HEK293 (cell line): ENCODE measurements at regions not wholly inside any gene's neighbourhood (a gene's known extent, or its start where the extent isn't known, plus 50 kb on each side); places are given as distances from the start of the nearest gene placed in this dataset.

Experiments used
- CTCF ChIP-seq: fragments of 450-650 bp; formaldehyde crosslinking; IDR thresholded peaks from 2 replicates; pipeline ENCODE4 v1.5.1; 2016; ENCODE audit warnings: missing biosample characterization, missing genetic modification characterization
- KLF10 ChIP-seq: fragments of 450-650 bp; IDR thresholded peaks from 2 replicates; pipeline ENCODE4 v1.5.1; 2018; ENCODE audit warnings: missing biosample characterization, mild to moderate bottlenecking, missing genetic modification characterization
- REST ChIP-seq: fragments of 450-650 bp; formaldehyde crosslinking; IDR thresholded peaks from 2 replicates; pipeline ENCODE4 v1.5.1; 2016; ENCODE audit warnings: missing biosample characterization, missing genetic modification characterization
- ZBTB1 ChIP-seq: fragments of 450-650 bp; formaldehyde crosslinking; IDR thresholded peaks from 2 replicates; pipeline ENCODE4 v1.5.1; 2016; ENCODE audit warnings: missing biosample characterization, missing genetic modification characterization
- ZBTB10 ChIP-seq: fragments of 450-650 bp; formaldehyde crosslinking; IDR thresholded peaks from 2 replicates; pipeline ENCODE4 v1.5.1; 2016; ENCODE audit warnings: missing biosample characterization, missing genetic modification characterization
- ZBTB7A ChIP-seq: fragments of 450-650 bp; formaldehyde crosslinking; IDR thresholded peaks from 2 replicates; pipeline ENCODE4 v1.5.1; 2016; ENCODE audit warnings: low read depth, missing biosample characterization, missing genetic modification characterization
- ZNF473 ChIP-seq: fragments of 450-650 bp; formaldehyde crosslinking; IDR thresholded peaks from 2 replicates; pipeline ENCODE4 v1.5.1; 2017; ENCODE audit warnings: missing biosample characterization, missing genetic modification characterization

- no peak for TF ChIP-seq ZBTB10 (tag by site-specific recombination)
- TF ChIP-seq ZBTB1 (tag by site-specific recombination): no peak
- TF ChIP-seq CTCF (tag by site-specific recombination): no peak
- no peak for TF ChIP-seq REST (tag by site-specific recombination)
- no peak for TF ChIP-seq ZNF473
- no peak for TF ChIP-seq ZBTB7A (tag by site-specific recombination)
- TF ChIP-seq KLF10 (tag by site-specific recombination): no peak
Measured at GRCh38 chr3:146889626-146890025, 284.5 kb upstream of the PLSCR5 start.
